ENCODE measurements at regions not wholly inside any gene's neighbourhood (a gene's known extent, or its start where the extent isn't known, plus 50 kb on each side); places are given as distances from the start of the nearest gene placed in this dataset.

DNA sequence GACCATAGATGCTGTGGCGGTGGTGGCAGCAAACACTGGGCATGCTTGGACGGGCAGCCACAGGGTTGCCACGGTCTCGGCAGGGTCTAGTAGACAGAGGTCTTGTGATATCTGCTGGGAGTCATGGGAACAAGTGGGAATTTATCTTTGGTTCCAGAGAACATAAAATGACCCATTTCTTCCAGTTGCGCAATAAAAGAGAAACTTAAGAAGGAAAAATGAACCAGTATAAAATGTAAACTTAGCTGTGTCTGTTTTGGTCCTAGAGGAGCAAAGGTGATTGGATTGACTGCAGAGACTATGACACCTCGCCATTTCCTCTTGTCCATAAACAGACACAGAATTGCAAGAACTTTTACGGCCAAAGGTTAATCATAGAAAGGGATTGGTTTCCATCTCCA is 132.6 kb upstream of the RBBP8 start:
- H3K79me2 ChIP-seq (ENCODE audit: low read depth) = no peaks in the 10 kb centered on the region
- Mint-ChIP-seq H3K36me3 (no peaks in the 10 kb centered on the region), H3K4me1 (peaks cover 5% of the 10 kb centered on the region), H3K27ac (no peak overlapping the region), H3K4me3 (no peak overlapping the region), H3K27me3 (ENCODE audit: insufficient read depth, low read depth) (peaks cover 2% of the 10 kb centered on the region), H3K9me3 (no peaks in the 10 kb centered on the region)
- H3K9me3 ChIP-seq (ENCODE audit: low read depth) = no peaks in the 10 kb centered on the region
- no peaks in the 10 kb centered on the region for H3K4me1 ChIP-seq
- no peaks in the 10 kb centered on the region for H3F3A ChIP-seq (ENCODE audit: low read depth)
- DNase-seq (ENCODE audit: low spot score) = no peak
- no peak overlapping the region for H3K27ac ChIP-seq
- no peak overlapping the region for H3K4me3 ChIP-seq
- no peak overlapping the region for H3K9ac ChIP-seq
- no peak overlapping the region for H2AFZ ChIP-seq (replicated peaks)
- H3K36me3 ChIP-seq = no peaks in the 10 kb centered on the region
- no peaks in the 10 kb centered on the region for H4K20me1 ChIP-seq (ENCODE audit: low read depth)
- no peak overlapping the region for H3K4me2 ChIP-seq
- peaks cover 15% of the 10 kb centered on the region for H3K27me3 ChIP-seq
- TF ChIP-seq EZH2phosphoT487 (IDR thresholded peaks at IDR 0.05) (no peak), EZH2 (IDR thresholded peaks at IDR 0.05) (no peak)
- TF ChIP-seq, protein P1, sequence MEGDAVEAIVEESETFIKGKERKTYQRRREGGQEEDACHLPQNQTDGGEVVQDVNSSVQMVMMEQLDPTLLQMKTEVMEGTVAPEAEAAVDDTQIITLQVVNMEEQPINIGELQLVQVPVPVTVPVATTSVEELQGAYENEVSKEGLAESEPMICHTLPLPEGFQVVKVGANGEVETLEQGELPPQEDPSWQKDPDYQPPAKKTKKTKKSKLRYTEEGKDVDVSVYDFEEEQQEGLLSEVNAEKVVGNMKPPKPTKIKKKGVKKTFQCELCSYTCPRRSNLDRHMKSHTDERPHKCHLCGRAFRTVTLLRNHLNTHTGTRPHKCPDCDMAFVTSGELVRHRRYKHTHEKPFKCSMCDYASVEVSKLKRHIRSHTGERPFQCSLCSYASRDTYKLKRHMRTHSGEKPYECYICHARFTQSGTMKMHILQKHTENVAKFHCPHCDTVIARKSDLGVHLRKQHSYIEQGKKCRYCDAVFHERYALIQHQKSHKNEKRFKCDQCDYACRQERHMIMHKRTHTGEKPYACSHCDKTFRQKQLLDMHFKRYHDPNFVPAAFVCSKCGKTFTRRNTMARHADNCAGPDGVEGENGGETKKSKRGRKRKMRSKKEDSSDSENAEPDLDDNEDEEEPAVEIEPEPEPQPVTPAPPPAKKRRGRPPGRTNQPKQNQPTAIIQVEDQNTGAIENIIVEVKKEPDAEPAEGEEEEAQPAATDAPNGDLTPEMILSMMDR (IDR thresholded peaks at IDR 0.05) = no peak

DNA sequence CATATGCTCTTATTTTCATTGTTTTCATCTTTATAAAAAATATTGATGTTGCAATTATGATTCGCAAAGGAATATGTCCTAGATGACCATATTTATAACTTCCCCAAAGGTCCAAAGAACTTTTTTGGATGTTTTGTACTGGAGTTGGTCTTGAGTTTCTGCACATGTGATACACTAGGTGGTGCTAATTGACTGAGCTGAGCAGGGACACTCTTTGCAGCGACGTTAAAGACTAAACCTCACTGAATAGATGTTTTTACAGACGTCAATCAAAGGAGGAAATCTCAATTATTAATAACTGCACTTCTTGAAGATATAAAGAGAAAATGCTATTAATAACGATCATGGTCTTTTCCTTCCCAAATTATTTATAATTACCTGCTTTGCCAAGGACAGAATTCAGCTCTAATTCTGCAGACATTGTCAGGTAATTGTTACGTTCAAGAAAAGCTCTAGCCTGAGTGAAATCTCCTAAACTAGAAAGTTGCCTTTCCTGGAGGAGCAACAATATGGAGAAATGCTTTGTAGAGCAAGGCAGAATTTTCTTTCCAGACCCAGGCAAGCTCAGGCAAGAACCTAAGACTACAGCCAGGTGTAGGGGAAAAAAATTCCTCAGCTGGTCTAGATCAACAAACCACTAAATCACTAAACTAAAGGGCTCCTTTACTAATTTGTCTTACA is 119.3 kb upstream of the RBBP8 start:
- Histone ChIP-seq H2AFZ (replicated peaks) (peak overlapping the region; percentile 79), H3K4me2 (no peak overlapping the region), H3K27ac (no peak overlapping the region), H3K4me1 (peaks cover 6% of the 10 kb centered on the region), H4K20me1 (ENCODE audit: low read depth) (no peaks in the 10 kb centered on the region), H3K79me2 (ENCODE audit: low read depth) (no peaks in the 10 kb centered on the region), H3F3A (ENCODE audit: low read depth) (no peaks in the 10 kb centered on the region), H3K4me3 (no peak overlapping the region), H3K27me3 (no peaks in the 10 kb centered on the region), H3K9me3 (ENCODE audit: low read depth) (no peaks in the 10 kb centered on the region), H3K36me3 (no peaks in the 10 kb centered on the region), H3K9ac (no peak overlapping the region)
- H3K9me3 Mint-ChIP-seq = peaks cover 2% of the 10 kb centered on the region
- peaks cover 2% of the 10 kb centered on the region for H3K27me3 Mint-ChIP-seq (ENCODE audit: insufficient read depth, low read depth)
- H3K27ac Mint-ChIP-seq = no peak overlapping the region
- no peaks in the 10 kb centered on the region for H3K36me3 Mint-ChIP-seq
- TF ChIP-seq, protein P1 (IDR thresholded peaks at IDR 0.05) = peak; percentile 86
- no peak for TF ChIP-seq EZH2phosphoT487 (IDR thresholded peaks at IDR 0.05)
- peaks cover 27% of the 10 kb centered on the region for H3K4me1 Mint-ChIP-seq
- peak; percentile 60 for DNase-seq (ENCODE audit: low spot score)
- no peak overlapping the region for H3K4me3 Mint-ChIP-seq

DNA sequence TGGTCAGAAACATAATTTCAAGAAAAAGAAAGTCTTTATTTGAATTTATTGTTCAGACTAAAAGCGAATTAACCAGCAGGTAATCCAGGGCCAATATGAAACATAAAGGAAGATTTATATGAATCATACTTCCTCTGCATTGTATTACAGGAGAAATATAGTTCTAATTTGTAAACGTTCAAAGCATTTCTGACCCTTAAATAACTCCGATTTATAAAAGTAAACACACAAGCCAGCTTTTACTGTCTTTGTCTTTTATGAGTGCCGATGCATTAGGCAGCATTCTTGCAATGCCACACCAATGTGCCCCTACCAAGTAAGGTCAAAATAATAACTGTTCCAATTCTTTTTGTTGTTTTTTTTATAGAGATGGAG is 118.8 kb upstream of the RBBP8 start:
- Histone ChIP-seq H4K20me1 (ENCODE audit: low read depth) (no peaks in the 10 kb centered on the region), H3K27me3 (no peaks in the 10 kb centered on the region), H3K27ac (no peak overlapping the region), H2AFZ (replicated peaks) (no peak overlapping the region), H3K9me3 (ENCODE audit: low read depth) (no peaks in the 10 kb centered on the region), H3K4me1 (peaks cover 6% of the 10 kb centered on the region), H3K79me2 (ENCODE audit: low read depth) (no peaks in the 10 kb centered on the region), H3F3A (ENCODE audit: low read depth) (no peaks in the 10 kb centered on the region), H3K36me3 (no peaks in the 10 kb centered on the region), H3K9ac (no peak overlapping the region), H3K4me2 (no peak overlapping the region), H3K4me3 (no peak overlapping the region)
- H3K9me3 Mint-ChIP-seq = peaks cover 2% of the 10 kb centered on the region
- no peak for DNase-seq (ENCODE audit: low spot score)
- H3K36me3 Mint-ChIP-seq = no peaks in the 10 kb centered on the region
- peaks cover 27% of the 10 kb centered on the region for H3K4me1 Mint-ChIP-seq
- H3K27ac Mint-ChIP-seq = no peak overlapping the region
- no peak overlapping the region for H3K4me3 Mint-ChIP-seq
- TF ChIP-seq, protein P1 (IDR thresholded peaks at IDR 0.05) = no peak
- TF ChIP-seq EZH2 (IDR thresholded peaks at IDR 0.05) (no peak), EZH2phosphoT487 (IDR thresholded peaks at IDR 0.05) (no peak)
- peaks cover 2% of the 10 kb centered on the region for H3K27me3 Mint-ChIP-seq (ENCODE audit: insufficient read depth, low read depth)
